ENCODE measurements at regions not wholly inside any gene's neighbourhood (a gene's known extent, or its start where the extent isn't known, plus 50 kb on each side); places are given as distances from the start of the nearest gene placed in this dataset.

GRCh38 chr4:126610933-126611332 is 1021.8 kb upstream of the INTU start:
- H3K4me1 ChIP-seq (ENCODE audit: control insufficient read depth in 2 of 2, insufficient read depth in 2 of 2, low read length in 2 of 2), result no peaks in the 10 kb centered on the region
- 84% methylated on average over 1 of the region's 1 CpG for WGBS
- H3K27ac ChIP-seq (ENCODE audit: low read depth in 1 of 2, low read length in 1 of 2), result no peak overlapping the region
- no peaks in the 10 kb centered on the region for H3K27me3 ChIP-seq (ENCODE audit: control insufficient read depth in 2 of 2, insufficient read depth in 1 of 2, low read length in 1 of 2)
- no peaks in the 10 kb centered on the region for H3K36me3 ChIP-seq (ENCODE audit: control insufficient read depth in 2 of 2, insufficient read depth in 2 of 2, low read length in 1 of 2)
- H3K9me3 ChIP-seq (ENCODE audit: control insufficient read depth in 2 of 2, insufficient read depth in 1 of 2, low read length in 1 of 2), result peaks cover 0 to 3% of the 10 kb centered on the region in 2 donors
- no peak for DNase-seq (ENCODE audit: low read depth in 6 of 9, low spot score in 9 of 9)
- no peak overlapping the region for H3K4me3 ChIP-seq (ENCODE audit: low read length in 2 of 2)

GRCh38 chr4:126611900-126612299 is 1020.9 kb upstream of the INTU start:
- DNase-seq (ENCODE audit: low read depth in 6 of 9, low spot score in 9 of 9), result no peak
- WGBS, result 58% methylated on average over 4 of the region's 4 CpGs
- Histone ChIP-seq H3K4me1 (ENCODE audit: control insufficient read depth in 2 of 2, insufficient read depth in 2 of 2, low read length in 2 of 2) (no peaks in the 10 kb centered on the region), H3K27me3 (ENCODE audit: control insufficient read depth in 2 of 2, insufficient read depth in 1 of 2, low read length in 1 of 2) (no peaks in the 10 kb centered on the region), H3K4me3 (ENCODE audit: low read length in 2 of 2) (no peak overlapping the region), H3K36me3 (ENCODE audit: control insufficient read depth in 2 of 2, insufficient read depth in 2 of 2, low read length in 1 of 2) (no peaks in the 10 kb centered on the region), H3K9me3 (ENCODE audit: control insufficient read depth in 2 of 2, insufficient read depth in 1 of 2, low read length in 1 of 2) (peaks cover 0 to 6% of the 10 kb centered on the region in 2 donors), H3K27ac (ENCODE audit: low read depth in 1 of 2, low read length in 1 of 2) (no peak overlapping the region)

- no peak for DNase-seq (ENCODE audit: low read depth in 6 of 9, low spot score in 9 of 9)
- H3K27me3 ChIP-seq (ENCODE audit: control insufficient read depth in 2 of 2, insufficient read depth in 1 of 2, low read length in 1 of 2), result no peaks in the 10 kb centered on the region
- H3K36me3 ChIP-seq (ENCODE audit: control insufficient read depth in 2 of 2, insufficient read depth in 2 of 2, low read length in 1 of 2), result no peaks in the 10 kb centered on the region
- H3K4me3 ChIP-seq (ENCODE audit: low read length in 2 of 2), result no peak overlapping the region
- H3K27ac ChIP-seq (ENCODE audit: low read depth in 1 of 2, low read length in 1 of 2), result no peak overlapping the region
- H3K9me3 ChIP-seq (ENCODE audit: control insufficient read depth in 2 of 2, insufficient read depth in 1 of 2, low read length in 1 of 2), result peaks cover 0 to 15% of the 10 kb centered on the region in 2 donors
- no peaks in the 10 kb centered on the region for H3K4me1 ChIP-seq (ENCODE audit: control insufficient read depth in 2 of 2, insufficient read depth in 2 of 2, low read length in 2 of 2)
- 92% methylated on average over 8 of the region's 8 CpGs for WGBS
These were observed 1018.4 kb upstream of the INTU start for GRCh38 chr4:126614356-126614855.

GRCh38 chr4:126616795-126617194 is 1016.0 kb upstream of the INTU start:
- no peaks in the 10 kb centered on the region for H3K4me1 ChIP-seq (ENCODE audit: control insufficient read depth in 2 of 2, insufficient read depth in 2 of 2, low read length in 2 of 2)
- no peak overlapping the region for H3K27ac ChIP-seq (ENCODE audit: low read depth in 1 of 2, low read length in 1 of 2)
- H3K4me3 ChIP-seq (ENCODE audit: low read length in 2 of 2), result no peak overlapping the region
- no peaks in the 10 kb centered on the region for H3K27me3 ChIP-seq (ENCODE audit: control insufficient read depth in 2 of 2, insufficient read depth in 1 of 2, low read length in 1 of 2)
- WGBS, result 97% methylated on average over 3 of the region's 3 CpGs
- H3K9me3 ChIP-seq (ENCODE audit: control insufficient read depth in 2 of 2, insufficient read depth in 1 of 2, low read length in 1 of 2), result peaks cover 0 to 15% of the 10 kb centered on the region in 2 donors
- no peaks in the 10 kb centered on the region for H3K36me3 ChIP-seq (ENCODE audit: control insufficient read depth in 2 of 2, insufficient read depth in 2 of 2, low read length in 1 of 2)
- no peak for DNase-seq (ENCODE audit: low read depth in 6 of 9, low spot score in 9 of 9)

- no peaks in the 10 kb centered on the region for H3K9me3 ChIP-seq (ENCODE audit: control insufficient read depth in 2 of 2, insufficient read depth in 1 of 2, low read length in 1 of 2)
- no peaks in the 10 kb centered on the region for H3K27me3 ChIP-seq (ENCODE audit: control insufficient read depth in 2 of 2, insufficient read depth in 1 of 2, low read length in 1 of 2)
- H3K4me1 ChIP-seq (ENCODE audit: control insufficient read depth in 2 of 2, insufficient read depth in 2 of 2, low read length in 2 of 2), result no peaks in the 10 kb centered on the region
- no peak overlapping the region for H3K27ac ChIP-seq (ENCODE audit: low read depth in 1 of 2, low read length in 1 of 2)
- DNase-seq (ENCODE audit: low read depth in 6 of 9, low spot score in 9 of 9), result no peak
- H3K36me3 ChIP-seq (ENCODE audit: control insufficient read depth in 2 of 2, insufficient read depth in 2 of 2, low read length in 1 of 2), result no peaks in the 10 kb centered on the region
- H3K4me3 ChIP-seq (ENCODE audit: low read length in 2 of 2), result no peak overlapping the region
These were observed 1005.5 kb upstream of the INTU start for GRCh38 chr4:126627255-126627654.

- Histone ChIP-seq H3K27ac (ENCODE audit: low read depth in 1 of 2, low read length in 1 of 2) (no peak overlapping the region), H3K36me3 (ENCODE audit: control insufficient read depth in 2 of 2, insufficient read depth in 2 of 2, low read length in 1 of 2) (no peaks in the 10 kb centered on the region), H3K4me1 (ENCODE audit: control insufficient read depth in 2 of 2, insufficient read depth in 2 of 2, low read length in 2 of 2) (no peaks in the 10 kb centered on the region), H3K4me3 (ENCODE audit: low read length in 2 of 2) (no peak overlapping the region), H3K27me3 (ENCODE audit: control insufficient read depth in 2 of 2, insufficient read depth in 1 of 2, low read length in 1 of 2) (no peaks in the 10 kb centered on the region), H3K9me3 (ENCODE audit: control insufficient read depth in 2 of 2, insufficient read depth in 1 of 2, low read length in 1 of 2) (no peaks in the 10 kb centered on the region)
- WGBS, result 92% methylated on average over 3 of the region's 3 CpGs
- DNase-seq (ENCODE audit: low read depth in 6 of 9, low spot score in 9 of 9), result no peak
These were observed 1003.8 kb upstream of the INTU start for GRCh38 chr4:126628933-126629332.

GRCh38 chr4:126630230-126630629 is 1002.5 kb upstream of the INTU start:
- Histone ChIP-seq H3K27ac (ENCODE audit: low read depth in 1 of 2, low read length in 1 of 2) (no peak overlapping the region), H3K36me3 (ENCODE audit: control insufficient read depth in 2 of 2, insufficient read depth in 2 of 2, low read length in 1 of 2) (no peaks in the 10 kb centered on the region), H3K9me3 (ENCODE audit: control insufficient read depth in 2 of 2, insufficient read depth in 1 of 2, low read length in 1 of 2) (no peaks in the 10 kb centered on the region), H3K4me1 (ENCODE audit: control insufficient read depth in 2 of 2, insufficient read depth in 2 of 2, low read length in 2 of 2) (no peaks in the 10 kb centered on the region), H3K27me3 (ENCODE audit: control insufficient read depth in 2 of 2, insufficient read depth in 1 of 2, low read length in 1 of 2) (no peaks in the 10 kb centered on the region), H3K4me3 (ENCODE audit: low read length in 2 of 2) (no peak overlapping the region)
- no peak for DNase-seq (ENCODE audit: low read depth in 6 of 9, low spot score in 9 of 9)
- WGBS, result 86% methylated on average over 5 of the region's 5 CpGs

GRCh38 chr4:126633306-126633705 is 999.5 kb upstream of the INTU start:
- 94% methylated on average over 2 of the region's 2 CpGs for WGBS
- Histone ChIP-seq H3K27ac (ENCODE audit: low read depth in 1 of 2, low read length in 1 of 2) (no peak overlapping the region), H3K36me3 (ENCODE audit: control insufficient read depth in 2 of 2, insufficient read depth in 2 of 2, low read length in 1 of 2) (no peaks in the 10 kb centered on the region), H3K4me1 (ENCODE audit: control insufficient read depth in 2 of 2, insufficient read depth in 2 of 2, low read length in 2 of 2) (no peaks in the 10 kb centered on the region), H3K9me3 (ENCODE audit: control insufficient read depth in 2 of 2, insufficient read depth in 1 of 2, low read length in 1 of 2) (no peaks in the 10 kb centered on the region), H3K4me3 (ENCODE audit: low read length in 2 of 2) (no peak overlapping the region), H3K27me3 (ENCODE audit: control insufficient read depth in 2 of 2, insufficient read depth in 1 of 2, low read length in 1 of 2) (no peaks in the 10 kb centered on the region)
- DNase-seq (ENCODE audit: low read depth in 6 of 9, low spot score in 9 of 9), result no peak

GRCh38 chr4:126637706-126638105 is 995.1 kb upstream of the INTU start:
- no peak overlapping the region for H3K27ac ChIP-seq (ENCODE audit: low read depth in 1 of 2, low read length in 1 of 2)
- H3K4me1 ChIP-seq (ENCODE audit: control insufficient read depth in 2 of 2, insufficient read depth in 2 of 2, low read length in 2 of 2), result no peaks in the 10 kb centered on the region
- no peaks in the 10 kb centered on the region for H3K36me3 ChIP-seq (ENCODE audit: control insufficient read depth in 2 of 2, insufficient read depth in 2 of 2, low read length in 1 of 2)
- no peaks in the 10 kb centered on the region for H3K27me3 ChIP-seq (ENCODE audit: control insufficient read depth in 2 of 2, insufficient read depth in 1 of 2, low read length in 1 of 2)
- 95% methylated on average over 3 of the region's 3 CpGs for WGBS
- H3K4me3 ChIP-seq (ENCODE audit: low read length in 2 of 2), result no peak overlapping the region
- no peak for DNase-seq (ENCODE audit: low read depth in 6 of 9, low spot score in 9 of 9)
- H3K9me3 ChIP-seq (ENCODE audit: control insufficient read depth in 2 of 2, insufficient read depth in 1 of 2, low read length in 1 of 2), result peaks cover 0 to 5% of the 10 kb centered on the region in 2 donors

GRCh38 chr4:126647320-126647719 is 985.4 kb upstream of the INTU start:
- no peak for DNase-seq (ENCODE audit: low read depth in 6 of 9, low spot score in 9 of 9)
- H3K4me3 ChIP-seq (ENCODE audit: low read length in 2 of 2), result no peak overlapping the region
- H3K27ac ChIP-seq (ENCODE audit: low read depth in 1 of 2, low read length in 1 of 2), result no peak overlapping the region
- no peaks in the 10 kb centered on the region for H3K4me1 ChIP-seq (ENCODE audit: control insufficient read depth in 2 of 2, insufficient read depth in 2 of 2, low read length in 2 of 2)
- H3K27me3 ChIP-seq (ENCODE audit: control insufficient read depth in 2 of 2, insufficient read depth in 1 of 2, low read length in 1 of 2), result no peaks in the 10 kb centered on the region
- no peaks in the 10 kb centered on the region for H3K9me3 ChIP-seq (ENCODE audit: control insufficient read depth in 2 of 2, insufficient read depth in 1 of 2, low read length in 1 of 2)
- 90% methylated on average over 3 of the region's 3 CpGs for WGBS
- no peaks in the 10 kb centered on the region for H3K36me3 ChIP-seq (ENCODE audit: control insufficient read depth in 2 of 2, insufficient read depth in 2 of 2, low read length in 1 of 2)
